HEK293 (cell line): ENCODE measurements at regions not wholly inside any gene's neighbourhood (a gene's known extent, or its start where the extent isn't known, plus 50 kb on each side); places are given as distances from the start of the nearest gene placed in this dataset.

Source experiments
- CTCF ChIA-PET: fragments of 350-600 bp; formaldehyde crosslinking; extraction: SDS; loops from one replicate; lab custom pipeline; 2021; ENCODE audit warnings: antibody characterized with exemption; lab: Yijun Ruan, JAX
- POLR2A ChIA-PET: fragments of 300-600 bp; formaldehyde crosslinking; extraction: SDS; loops from one replicate; lab custom pipeline; 2020; ENCODE audit warnings: antibody characterized with exemption, inconsistent platforms; lab: Yijun Ruan, JAX
- H3K27ac ChIP-seq: fragments of 200-500 bp; sonication (Bioruptor generic); 2 replicates; pipeline ENCODE4 v1.5.1; 2014; ENCODE audit warnings: low read depth, low read length, control low read depth, inconsistent platforms; ENCODE audit errors: extremely low read depth
- H3K36me3 ChIP-seq, 2 experiments: fragments of 200-500 bp in 1 of 2; sonication (Bioruptor generic) in 1 of 2; 1 replicate in 1 of 2; 2 replicates in 1 of 2; pipeline ENCODE4 v1.5.1; 2014 to 2017; ENCODE audit warnings: inconsistent platforms in 2 of 2, low read length in 2 of 2; ENCODE audit not compliant: control insufficient read depth in 2 of 2, insufficient read depth in 1 of 2
- H3K4me1 ChIP-seq: fragments of 200-500 bp; sonication (Bioruptor generic); 2 replicates; pipeline ENCODE4 v1.5.1; 2014; ENCODE audit warnings: mild to moderate bottlenecking, low read length, inconsistent platforms; ENCODE audit not compliant: control insufficient read depth, insufficient read depth
- H3K4me3 ChIP-seq: 2 replicates; pipeline ENCODE4 v1.5.1; 2011; ENCODE audit warnings: low read depth, mild to moderate bottlenecking, control low read depth, low read length, moderate library complexity
- H3K9me3 ChIP-seq: fragments of 200-500 bp; sonication (Bioruptor generic); 2 replicates; pipeline ENCODE4 v1.5.1; 2014; ENCODE audit warnings: low read depth, low read length, inconsistent platforms; ENCODE audit not compliant: control insufficient read depth, insufficient read depth
- PRDM1 ChIP-seq: fragments of 450-650 bp; formaldehyde crosslinking; IDR thresholded peaks from 2 replicates; pipeline ENCODE4; 2016; ENCODE audit warnings: missing biosample characterization, missing genetic modification characterization
- ZBTB17 ChIP-seq: fragments of 450-650 bp; formaldehyde crosslinking; IDR thresholded peaks from 2 replicates; pipeline ENCODE4 v1.5.1; 2016; ENCODE audit warnings: missing biosample characterization, missing genetic modification characterization
- ZIC2 ChIP-seq: fragments of 450-650 bp; formaldehyde crosslinking; IDR thresholded peaks from 2 replicates; pipeline ENCODE4 v1.5.1; 2016; ENCODE audit warnings: missing biosample characterization, missing genetic modification characterization
- ZNF10 ChIP-seq: fragments of 450-650 bp; formaldehyde crosslinking; IDR thresholded peaks from 2 replicates; pipeline ENCODE4 v1.5.1; 2017; ENCODE audit warnings: missing biosample characterization, missing genetic modification characterization
- ZNF138 ChIP-seq: fragments of 450-650 bp; formaldehyde crosslinking; IDR thresholded peaks from 2 replicates; pipeline ENCODE4 v1.5.1; 2016; ENCODE audit warnings: missing biosample characterization, missing genetic modification characterization, borderline replicate concordance
- ZNF211 ChIP-seq: fragments of 450-650 bp; formaldehyde crosslinking; IDR thresholded peaks from 2 replicates; pipeline ENCODE4 v1.5.1; 2016; ENCODE audit warnings: low read depth, missing biosample characterization, missing genetic modification characterization
- ZNF311 ChIP-seq: fragments of 450-650 bp; formaldehyde crosslinking; IDR thresholded peaks from 2 replicates; pipeline ENCODE4 v1.5.1; 2017; ENCODE audit warnings: missing biosample characterization, missing genetic modification characterization, borderline replicate concordance
- TF ChIP-seq, protein P1 (sequence below): fragments of 450-650 bp; formaldehyde crosslinking; IDR thresholded peaks from 2 replicates; pipeline ENCODE4 v1.5.1; 2017; ENCODE audit warnings: missing biosample characterization, mild to moderate bottlenecking, missing genetic modification characterization, moderate library complexity
- TF ChIP-seq, protein P2 (sequence below): fragments of 450-650 bp; formaldehyde crosslinking; IDR thresholded peaks from 2 replicates; pipeline ENCODE4 v1.5.1; 2016; ENCODE audit warnings: missing biosample characterization, missing genetic modification characterization

DNA sequence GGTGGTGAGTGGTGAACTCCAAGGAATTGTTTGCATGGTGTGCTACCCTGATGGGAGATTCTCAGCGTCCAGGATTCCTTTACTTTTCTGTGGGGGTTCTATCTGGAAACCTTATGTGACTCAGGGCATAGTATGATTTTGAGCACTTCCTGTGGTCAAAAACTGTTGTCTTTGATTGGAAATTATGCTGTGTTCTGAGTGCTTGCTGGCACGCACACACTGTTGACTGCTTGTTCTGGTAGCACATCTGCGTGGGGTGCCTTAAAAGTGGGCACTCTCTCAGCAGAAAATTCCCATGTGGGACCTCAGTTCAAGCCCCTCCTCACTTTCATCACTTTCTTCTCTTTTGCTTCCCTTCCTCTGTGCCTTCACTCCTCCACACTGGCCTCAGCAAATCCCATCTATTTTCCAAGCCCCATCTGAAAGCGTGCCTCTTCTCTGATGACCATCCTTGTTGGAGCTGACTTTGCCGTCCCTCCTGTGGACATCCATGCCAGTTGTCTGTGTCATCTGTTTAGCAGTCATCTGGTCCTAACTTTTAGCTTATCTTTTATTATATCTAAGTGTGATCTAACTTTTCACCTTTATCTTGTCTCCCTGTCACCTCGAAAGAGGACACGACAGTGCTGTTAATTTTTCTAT lies 56.4 kb upstream of the NPAS1 start:
- no peak overlapping the region for H3K27ac ChIP-seq
- H3K9me3 ChIP-seq = no peaks in the 10 kb centered on the region
- H3K36me3 ChIP-seq = peaks cover 0 to 12% of the 10 kb centered on the region in 2 experiments; a peak in 2 of 3 replicates
- CTCF ChIA-PET = no interaction called here
- POLR2A ChIA-PET = interaction anchor here (0.6 kb wide), 1 partner anchor 89 kb away, joined by 5 read pairs; no protein-coding TSS in a partner anchor
- TF ChIP-seq PRDM1 (tag by site-specific recombination) (peak; percentile 57), ZNF311 (tag by site-specific recombination) (no peak)
- no peaks in the 10 kb centered on the region for H3K4me1 ChIP-seq
- no peak overlapping the region for H3K4me3 ChIP-seq

DNA sequence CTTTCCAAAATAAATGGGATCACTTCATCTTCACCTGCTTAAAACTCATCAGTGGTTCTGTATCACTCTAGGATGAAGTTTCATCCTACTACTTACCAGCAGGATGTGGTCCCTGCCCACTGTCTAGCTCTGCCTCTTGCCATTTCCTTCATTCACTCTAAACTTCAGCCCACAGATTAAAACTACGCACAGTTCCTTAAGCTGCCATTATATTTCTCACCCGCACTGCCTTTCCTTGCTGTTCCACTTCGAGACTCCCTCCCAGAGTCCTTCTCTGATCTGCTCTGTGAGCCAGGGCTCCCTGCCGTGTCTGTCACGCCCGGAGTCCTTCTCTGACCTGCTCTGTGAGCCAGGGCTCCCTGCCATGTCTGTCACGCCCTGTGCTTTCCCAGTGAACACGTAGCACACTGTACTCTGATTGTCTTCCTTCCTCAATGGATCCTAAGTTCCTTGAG lies 52.0 kb upstream of the NPAS1 start:
- Histone ChIP-seq H3K4me3 (no peak overlapping the region), H3K9me3 (no peaks in the 10 kb centered on the region), H3K4me1 (no peaks in the 10 kb centered on the region), H3K27ac (0 out of 2 replicates have a peak overlapping the region, but pooled peaks have one; percentile 2), H3K36me3 (peaks cover 9 to 12% of the 10 kb centered on the region in 2 experiments)
- CTCF ChIA-PET = interaction anchor here (0.6 kb wide), 1 partner anchor 220 kb away, joined by 4 read pairs; no protein-coding TSS in a partner anchor
- TF ChIP-seq ZNF10 (tag by site-specific recombination) (peak; percentile 99), ZNF138 (tag by site-specific recombination) (no peak), PRDM1 (tag by site-specific recombination) (no peak), ZNF211 (tag by site-specific recombination) (no peak), ZBTB17 (tag by site-specific recombination) (peak; percentile 61), ZIC2 (tag by site-specific recombination) (peak; percentile 73)
- TF ChIP-seq, protein P1, sequence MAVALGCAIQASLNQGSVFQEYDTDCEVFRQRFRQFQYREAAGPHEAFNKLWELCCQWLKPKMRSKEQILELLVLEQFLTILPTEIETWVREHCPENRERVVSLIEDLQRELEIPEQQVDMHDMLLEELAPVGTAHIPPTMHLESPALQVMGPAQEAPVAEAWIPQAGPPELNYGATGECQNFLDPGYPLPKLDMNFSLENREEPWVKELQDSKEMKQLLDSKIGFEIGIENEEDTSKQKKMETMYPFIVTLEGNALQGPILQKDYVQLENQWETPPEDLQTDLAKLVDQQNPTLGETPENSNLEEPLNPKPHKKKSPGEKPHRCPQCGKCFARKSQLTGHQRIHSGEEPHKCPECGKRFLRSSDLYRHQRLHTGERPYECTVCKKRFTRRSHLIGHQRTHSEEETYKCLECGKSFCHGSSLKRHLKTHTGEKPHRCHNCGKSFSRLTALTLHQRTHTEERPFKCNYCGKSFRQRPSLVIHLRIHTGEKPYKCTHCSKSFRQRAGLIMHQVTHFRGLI = no peak
- TF ChIP-seq, protein P2, sequence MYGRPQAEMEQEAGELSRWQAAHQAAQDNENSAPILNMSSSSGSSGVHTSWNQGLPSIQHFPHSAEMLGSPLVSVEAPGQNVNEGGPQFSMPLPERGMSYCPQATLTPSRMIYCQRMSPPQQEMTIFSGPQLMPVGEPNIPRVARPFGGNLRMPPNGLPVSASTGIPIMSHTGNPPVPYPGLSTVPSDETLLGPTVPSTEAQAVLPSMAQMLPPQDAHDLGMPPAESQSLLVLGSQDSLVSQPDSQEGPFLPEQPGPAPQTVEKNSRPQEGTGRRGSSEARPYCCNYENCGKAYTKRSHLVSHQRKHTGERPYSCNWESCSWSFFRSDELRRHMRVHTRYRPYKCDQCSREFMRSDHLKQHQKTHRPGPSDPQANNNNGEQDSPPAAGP (tag by site-specific recombination) = 0 out of 2 replicates have a peak, but pooled peaks have one; percentile 20
- POLR2A ChIA-PET = no interaction called here
